Activated CD8-positive, alpha-beta T cell treated with anti-CD3 and anti-CD28 coated beads for 36 hours (primary cell): ENCODE measurements at regions not wholly inside any gene's neighbourhood (a gene's known extent, or its start where the extent isn't known, plus 50 kb on each side); places are given as distances from the start of the nearest gene placed in this dataset.

ENCODE experiments used
- ATAC-seq: fragments of 200-7000 bp; cut with Tn5 transposase; one replicate; pipeline ENCODE4 v1.10.0; 2021; ENCODE audit warnings: mild to moderate bottlenecking, moderate library complexity
- CTCF ChIA-PET: fragments of 350-600 bp; sonication (Branson Sonifier 250); formaldehyde crosslinking; loops from one replicate; lab custom pipeline; 2021; ENCODE audit warnings: antibody characterized with exemption; lab: Charles Lee
- POLR2A ChIA-PET: fragments of 350-600 bp; sonication (Branson Sonifier 250); formaldehyde crosslinking; loops from one replicate; lab custom pipeline; 2021; ENCODE audit warnings: antibody characterized with exemption; lab: Charles Lee
- DNase-seq: peaks from one replicate; pipeline ENCODE4 v3.0.0-alpha.2; 2020
- H3K27ac Mint-ChIP-seq: one replicate; pipeline ENCODE4 v1.8.0; 2021; ENCODE audit warnings: mild to moderate bottlenecking, mixed read lengths
- H3K27me3 Mint-ChIP-seq: one replicate; pipeline ENCODE4 v1.8.0; 2021; ENCODE audit warnings: mixed read lengths
- H3K36me3 Mint-ChIP-seq: one replicate; pipeline ENCODE4 v1.8.0; 2021; ENCODE audit warnings: low read depth, mixed read lengths
- H3K4me1 Mint-ChIP-seq: one replicate; pipeline ENCODE4 v1.8.0; 2021; ENCODE audit warnings: low read depth, mixed read lengths
- H3K4me3 Mint-ChIP-seq: one replicate; pipeline ENCODE4 v1.8.0; 2021; ENCODE audit warnings: mild to moderate bottlenecking, moderate library complexity, mixed read lengths
- H3K9me3 Mint-ChIP-seq: one replicate; pipeline ENCODE4 v1.8.0; 2021; ENCODE audit warnings: mixed read lengths
- intact Hi-C: fragments of 100-400 bp; cut with micrococcal nuclease; formaldehyde crosslinking; loops from one replicate; pipeline ENCODE4 v1.10.0; 2022
- TF ChIP-seq, protein P1 (sequence below): fragments of 200-600 bp; IDR thresholded peaks from one replicate; pipeline ENCODE4 v1.8.0; 2022; ENCODE audit warnings: antibody characterized with exemption, mild to moderate bottlenecking

DNA sequence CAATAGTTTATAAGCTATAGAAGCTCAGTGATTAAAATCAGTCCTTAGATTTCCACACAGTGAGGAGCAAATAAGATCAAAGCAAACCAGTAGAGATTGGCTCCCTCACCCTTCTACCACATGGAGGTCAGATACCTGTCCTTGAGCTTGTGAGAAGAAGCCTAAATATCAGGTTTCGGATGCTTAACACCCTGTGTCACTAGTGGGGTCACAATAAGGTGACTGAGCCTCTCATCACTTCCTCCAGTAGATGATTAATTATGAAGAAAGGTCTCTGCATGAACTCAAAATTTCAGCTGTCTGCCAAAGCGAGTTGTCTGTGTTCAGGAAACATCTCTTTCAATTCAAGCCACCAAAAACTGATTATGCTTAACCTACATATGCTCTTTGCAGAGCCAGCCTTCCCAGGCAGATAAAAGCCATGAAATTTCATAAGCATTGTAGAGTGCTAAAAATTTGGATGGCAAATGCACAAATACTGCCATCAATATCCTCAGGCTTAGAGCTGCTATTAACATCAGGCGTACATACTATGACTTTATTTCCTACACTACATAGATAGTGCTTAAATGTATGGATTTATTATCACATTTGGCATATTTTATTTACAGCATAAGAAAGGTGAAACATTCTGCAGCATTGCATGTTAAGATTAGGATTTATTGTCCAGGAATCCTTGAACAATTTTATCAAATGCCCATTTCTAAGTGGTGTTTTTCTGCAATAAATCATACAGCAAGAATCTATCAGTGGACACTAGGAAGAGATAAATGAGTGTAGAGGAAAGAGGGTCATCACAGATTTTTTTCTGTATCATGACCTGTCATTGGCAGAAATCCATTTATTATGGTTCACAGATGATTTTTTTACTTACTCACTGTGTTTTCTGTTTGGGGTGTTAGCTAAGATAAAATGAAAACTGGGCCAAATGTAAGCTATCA is 285.1 kb upstream of the SP8 start:
- Mint-ChIP-seq H3K4me1 (no peaks in the 10 kb centered on the region), H3K4me3 (no peak overlapping the region), H3K27ac (no peak overlapping the region), H3K36me3 (no peaks in the 10 kb centered on the region), H3K9me3 (no peaks in the 10 kb centered on the region), H3K27me3 (peaks cover 2% of the 10 kb centered on the region)
- DNase-seq, result no peak
- POLR2A ChIA-PET, result no interaction called here
- TF ChIP-seq, protein P1, sequence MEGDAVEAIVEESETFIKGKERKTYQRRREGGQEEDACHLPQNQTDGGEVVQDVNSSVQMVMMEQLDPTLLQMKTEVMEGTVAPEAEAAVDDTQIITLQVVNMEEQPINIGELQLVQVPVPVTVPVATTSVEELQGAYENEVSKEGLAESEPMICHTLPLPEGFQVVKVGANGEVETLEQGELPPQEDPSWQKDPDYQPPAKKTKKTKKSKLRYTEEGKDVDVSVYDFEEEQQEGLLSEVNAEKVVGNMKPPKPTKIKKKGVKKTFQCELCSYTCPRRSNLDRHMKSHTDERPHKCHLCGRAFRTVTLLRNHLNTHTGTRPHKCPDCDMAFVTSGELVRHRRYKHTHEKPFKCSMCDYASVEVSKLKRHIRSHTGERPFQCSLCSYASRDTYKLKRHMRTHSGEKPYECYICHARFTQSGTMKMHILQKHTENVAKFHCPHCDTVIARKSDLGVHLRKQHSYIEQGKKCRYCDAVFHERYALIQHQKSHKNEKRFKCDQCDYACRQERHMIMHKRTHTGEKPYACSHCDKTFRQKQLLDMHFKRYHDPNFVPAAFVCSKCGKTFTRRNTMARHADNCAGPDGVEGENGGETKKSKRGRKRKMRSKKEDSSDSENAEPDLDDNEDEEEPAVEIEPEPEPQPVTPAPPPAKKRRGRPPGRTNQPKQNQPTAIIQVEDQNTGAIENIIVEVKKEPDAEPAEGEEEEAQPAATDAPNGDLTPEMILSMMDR, result no peak
- ATAC-seq, result no peak
- intact Hi-C loops, result no loop called here
- CTCF ChIA-PET, result interaction anchor here (0.9 kb wide), 1 partner anchor 9 kb away, joined by 4 read pairs; no protein-coding TSS in a partner anchor

DNA sequence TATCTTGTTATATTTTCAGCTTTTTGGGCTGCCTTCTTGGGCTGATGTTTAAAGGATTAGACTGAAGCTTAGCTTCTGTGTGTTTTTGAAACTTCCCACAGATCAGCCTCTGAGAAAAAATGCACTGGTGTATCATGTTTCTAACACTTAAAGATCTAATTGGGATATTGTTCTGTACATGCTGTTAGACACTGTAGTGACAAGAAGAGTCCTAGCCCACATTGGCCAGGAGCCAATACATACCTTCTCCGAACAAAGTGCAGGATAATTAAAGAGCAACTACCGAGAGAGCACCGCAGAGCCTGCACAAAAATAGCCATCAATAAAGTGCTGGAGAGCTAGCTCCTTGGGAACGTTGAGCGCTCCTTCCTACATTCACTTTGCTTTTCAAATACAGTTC is 289.4 kb upstream of the SP8 start:
- ChIA-PET CTCF (no interaction called here), POLR2A (interaction anchor here (0.7 kb wide), 1 partner anchor 10 kb away, joined by 3 read pairs; no protein-coding TSS in a partner anchor)
- Mint-ChIP-seq H3K27me3 (peaks cover 4% of the 10 kb centered on the region), H3K4me3 (no peak overlapping the region), H3K27ac (no peak overlapping the region), H3K4me1 (no peaks in the 10 kb centered on the region), H3K9me3 (no peaks in the 10 kb centered on the region), H3K36me3 (no peaks in the 10 kb centered on the region)
- DNase-seq (no peak), ATAC-seq (no peak)
- TF ChIP-seq, protein P1, result no peak
- intact Hi-C loops, result no loop called here

DNA sequence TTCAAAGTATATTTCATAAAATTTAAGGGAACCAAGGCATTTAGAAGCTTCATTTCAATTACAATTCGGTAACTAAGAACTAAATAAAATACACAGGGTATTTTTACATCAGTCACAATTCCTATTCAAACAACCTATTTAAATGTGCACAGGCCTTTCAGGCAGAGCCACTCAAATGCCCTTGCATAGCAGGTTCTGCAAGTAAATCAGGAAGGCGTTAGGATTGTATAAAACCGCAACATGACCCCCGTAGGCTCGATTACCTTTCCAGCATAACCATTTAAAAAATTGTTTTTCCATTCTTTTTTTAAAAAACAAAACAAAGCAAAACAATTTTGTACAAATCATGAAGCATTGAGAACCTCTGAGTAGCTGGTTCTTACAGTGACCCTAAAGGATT is 289.9 kb upstream of the SP8 start:
- Mint-ChIP-seq H3K36me3 (no peaks in the 10 kb centered on the region), H3K4me3 (no peak overlapping the region), H3K27me3 (peaks cover 4% of the 10 kb centered on the region), H3K4me1 (no peaks in the 10 kb centered on the region), H3K27ac (no peak overlapping the region), H3K9me3 (no peaks in the 10 kb centered on the region)
- intact Hi-C loops, result no loop called here
- ChIA-PET CTCF (no interaction called here), POLR2A (no interaction called here)
- no peak for DNase-seq
- no peak for ATAC-seq
- TF ChIP-seq, protein P1, result no peak

DNA sequence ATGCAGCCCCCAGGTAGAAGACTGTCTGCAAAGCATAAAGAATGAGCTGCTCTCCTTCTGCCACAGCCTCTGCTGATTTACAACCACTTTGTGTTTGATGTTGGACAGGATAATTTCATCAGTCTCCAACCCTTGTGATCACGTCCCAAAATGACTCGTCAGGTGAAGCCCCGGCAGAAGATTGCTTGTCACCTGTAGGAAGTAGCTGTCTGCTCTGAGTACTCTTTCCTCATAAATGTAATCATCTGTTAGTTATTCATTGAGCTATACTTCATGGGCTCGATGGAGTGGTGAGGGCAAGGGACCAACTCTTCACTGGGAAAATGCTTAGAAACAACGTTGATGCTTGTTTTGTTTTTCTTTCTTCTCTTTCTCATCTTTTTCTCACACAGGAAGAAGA is 290.9 kb upstream of the SP8 start:
- ChIA-PET CTCF (no interaction called here), POLR2A (no interaction called here)
- Mint-ChIP-seq H3K27me3 (peaks cover 7% of the 10 kb centered on the region), H3K27ac (no peak overlapping the region), H3K9me3 (no peaks in the 10 kb centered on the region), H3K4me1 (no peaks in the 10 kb centered on the region), H3K36me3 (no peaks in the 10 kb centered on the region), H3K4me3 (no peak overlapping the region)
- ATAC-seq, result no peak
- DNase-seq, result no peak
- TF ChIP-seq, protein P1, result no peak
- intact Hi-C loops, result no loop called here

DNA sequence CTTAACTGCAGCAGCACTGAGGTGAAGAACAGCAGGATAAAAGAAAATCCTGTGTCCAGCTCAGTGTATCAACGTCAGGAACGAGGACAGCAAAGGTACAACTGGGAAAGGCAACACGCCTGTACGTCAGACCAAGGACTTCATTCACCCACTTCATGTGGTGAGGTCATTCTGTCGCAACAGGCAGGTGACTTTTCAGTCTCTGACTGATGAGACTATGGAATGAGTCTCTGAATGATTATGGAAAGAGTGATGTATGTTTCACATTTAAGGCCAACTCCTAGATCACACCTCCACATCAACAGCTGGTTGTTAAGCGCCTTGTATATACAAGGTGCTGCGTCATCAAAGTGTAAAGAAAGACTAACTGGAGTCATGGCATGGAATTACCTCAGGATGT is 297.6 kb upstream of the SP8 start:
- DNase-seq (no peak), ATAC-seq (no peak)
- no peak overlapping the region for H3K27ac Mint-ChIP-seq
- ChIA-PET CTCF (no interaction called here), POLR2A (no interaction called here)
- peaks cover 5% of the 10 kb centered on the region for H3K27me3 Mint-ChIP-seq
- no peaks in the 10 kb centered on the region for H3K4me1 Mint-ChIP-seq
- no peak overlapping the region for H3K4me3 Mint-ChIP-seq
- H3K9me3 Mint-ChIP-seq, result no peaks in the 10 kb centered on the region
- no peaks in the 10 kb centered on the region for H3K36me3 Mint-ChIP-seq
- intact Hi-C loops, result no loop called here
- TF ChIP-seq, protein P1, result no peak
